PFSK-1 (cell line): ENCODE measurements at regions not wholly inside any gene's neighbourhood (a gene's known extent, or its start where the extent isn't known, plus 50 kb on each side); places are given as distances from the start of the nearest gene placed in this dataset.
A peak's percentile ranks its signal among the peaks of the same experiment; 100 is the strongest.

Experiments
- FOXP2 ChIP-seq: optimal IDR thresholded peaks from 2 replicates; pipeline ENCODE3; 2011; ENCODE audit warnings: borderline replicate concordance, control low read depth, inconsistent platforms; ENCODE audit not compliant: insufficient read depth; ENCODE audit errors: extremely low read length, extremely low read depth
- POLR2AphosphoS5 ChIP-seq: IDR thresholded peaks from 2 replicates; pipeline ENCODE4 v1.6.1; 2012; ENCODE audit warnings: low read depth, mild to moderate bottlenecking, control low read depth, low read length, moderate library complexity
- REST ChIP-seq, 2 experiments: IDR thresholded peaks; 2 replicates each; pipeline versions ENCODE4 v1.6.1 to v1.8.0; 2011 to 2012; ENCODE audit warnings: low read depth in 2 of 2, low read length in 2 of 2, control low read depth in 1 of 2, inconsistent platforms in 1 of 2, mild to moderate bottlenecking in 1 of 2, moderate library complexity in 1 of 2; ENCODE audit not compliant: insufficient read depth in 1 of 2
- SIN3A ChIP-seq: IDR thresholded peaks from 2 replicates; pipeline ENCODE4 v1.6.1; 2012; ENCODE audit warnings: mild to moderate bottlenecking, low read length, moderate library complexity, borderline replicate concordance; ENCODE audit not compliant: insufficient read depth
- TAF1 ChIP-seq: IDR thresholded peaks from 2 replicates; pipeline ENCODE4 v1.6.1; 2012; ENCODE audit warnings: low read length, control low read depth, borderline replicate concordance; ENCODE audit not compliant: insufficient read depth

GRCh38 chr22:48169227-48169626 lies 1406.8 kb downstream of the TBC1D22A start:
- no peak for TF ChIP-seq SIN3A
- no peak for TF ChIP-seq POLR2AphosphoS5
- TF ChIP-seq FOXP2, result no peak
- no peak for TF ChIP-seq REST (IDR thresholded peaks at IDR 0.05; ENCODE audit: insufficient read depth in 1 of 2, low read depth in 2 of 2, low read length in 2 of 2)

- TF ChIP-seq FOXP2 (no peak), TAF1 (no peak), POLR2AphosphoS5 (no peak), SIN3A (no peak), REST (IDR thresholded peaks at IDR 0.05; ENCODE audit: insufficient read depth in 1 of 2, low read depth in 2 of 2, low read length in 2 of 2) (peak in 1 of 2 experiments; percentile 82; a peak in 2 of 4 replicates)
Measured at GRCh38 chr22:48167238-48167637, 1404.8 kb downstream of the TBC1D22A start.

- TF ChIP-seq FOXP2 (no peak), SIN3A (no peak), POLR2AphosphoS5 (no peak), REST (IDR thresholded peaks at IDR 0.05; ENCODE audit: insufficient read depth in 1 of 2, low read depth in 2 of 2, low read length in 2 of 2) (no peak), TAF1 (no peak)
Measured at GRCh38 chr22:48161298-48161697, 1398.8 kb downstream of the TBC1D22A start.

- no peak for TF ChIP-seq REST (IDR thresholded peaks at IDR 0.05; ENCODE audit: insufficient read depth in 1 of 2, low read depth in 2 of 2, low read length in 2 of 2)
- no peak for TF ChIP-seq TAF1
- no peak for TF ChIP-seq FOXP2
- no peak for TF ChIP-seq POLR2AphosphoS5
Measured at GRCh38 chr22:48157676-48158075, 1395.2 kb downstream of the TBC1D22A start.

- TF ChIP-seq POLR2AphosphoS5 (no peak), REST (IDR thresholded peaks at IDR 0.05; ENCODE audit: insufficient read depth in 1 of 2, low read depth in 2 of 2, low read length in 2 of 2) (no peak), TAF1 (no peak)
Measured at GRCh38 chr22:48156603-48157355, 1394.3 kb downstream of the TBC1D22A start.
